ENCODE measurements at regions not wholly inside any gene's neighbourhood (a gene's known extent, or its start where the extent isn't known, plus 50 kb on each side); places are given as distances from the start of the nearest gene placed in this dataset.
"Not testable (repeated sequence)": the region's sequence is repeated elsewhere in the genome, so short reads cannot be mapped to it uniquely, and the experiment has no call there.

- no peak for DNase-seq
These were observed 157.3 kb upstream of the TMEM132C start for GRCh38 chr12:128109636-128110035.

- no peak for DNase-seq
These were observed 155.6 kb upstream of the TMEM132C start for GRCh38 chr12:128111333-128111732.

- DNase-seq, result no peak
These were observed 155.0 kb upstream of the TMEM132C start for GRCh38 chr12:128111951-128112350.

DNA sequence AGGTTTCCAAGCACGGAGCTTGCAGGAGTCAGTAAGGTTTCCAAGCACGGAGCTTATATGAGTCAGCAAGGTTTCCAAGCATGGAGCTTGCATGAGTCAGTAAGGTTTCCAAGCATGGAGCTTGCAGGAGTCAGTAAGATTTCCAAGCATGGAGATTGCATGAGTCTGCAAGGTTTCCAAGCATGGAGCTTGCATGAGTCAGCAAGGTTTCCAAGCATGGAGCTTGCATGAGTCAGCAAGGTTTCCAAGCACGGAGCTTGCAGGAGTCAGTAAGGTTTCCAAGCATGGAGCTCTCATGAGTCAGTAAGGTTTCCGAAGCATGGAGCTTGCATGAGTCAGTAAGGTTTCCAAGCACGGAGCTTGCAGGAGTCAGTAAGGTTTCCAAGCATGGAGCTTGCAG lies 153.7 kb upstream of the TMEM132C start:
- not testable (repeated sequence) for DNase-seq

GRCh38 chr12:128114485-128114884 lies 152.5 kb upstream of the TMEM132C start:
- DNase-seq, result no peak

DNA sequence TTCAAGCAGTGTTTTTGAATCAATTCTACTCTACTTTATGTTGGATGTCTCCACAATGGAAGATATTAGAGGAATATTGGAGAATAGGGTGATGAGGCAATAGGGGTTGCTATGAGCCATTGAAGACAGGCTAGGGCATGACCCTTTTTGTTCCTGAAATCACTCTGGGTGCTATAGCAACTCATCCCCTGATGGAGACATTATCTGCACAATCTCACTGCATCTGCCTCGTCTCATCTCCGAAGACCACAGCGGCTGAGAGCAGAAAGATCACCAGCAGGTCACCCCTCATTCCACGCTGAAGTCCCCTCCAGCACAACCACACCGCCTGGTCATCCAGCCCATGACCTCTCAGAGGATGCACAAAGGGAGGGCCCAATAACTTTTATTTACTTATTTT lies 150.4 kb upstream of the TMEM132C start:
- no peak for DNase-seq

- DNase-seq, result no peak
These were observed 146.9 kb upstream of the TMEM132C start for GRCh38 chr12:128120035-128120434.

GRCh38 chr12:128121424-128121823 lies 145.5 kb upstream of the TMEM132C start:
- no peak for DNase-seq

DNA sequence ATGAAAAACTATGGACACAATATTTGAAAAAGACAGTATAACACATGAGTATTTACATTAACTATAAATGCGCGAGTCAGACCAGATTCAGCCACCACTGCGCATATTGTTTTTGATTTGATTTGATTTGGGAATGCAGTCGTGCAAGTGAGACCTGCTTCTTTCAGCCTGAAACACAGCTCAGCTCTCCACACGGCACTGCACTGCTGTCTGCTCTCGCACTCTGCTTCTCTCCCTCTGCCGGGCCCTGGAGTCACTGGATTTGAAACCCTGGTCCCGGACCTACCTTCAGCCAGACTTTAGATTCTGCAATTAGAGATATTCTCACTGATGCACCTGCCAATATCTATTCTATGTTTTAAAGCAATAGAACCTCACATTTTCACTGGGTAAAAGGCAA lies 143.9 kb upstream of the TMEM132C start:
- no peak for DNase-seq

DNA sequence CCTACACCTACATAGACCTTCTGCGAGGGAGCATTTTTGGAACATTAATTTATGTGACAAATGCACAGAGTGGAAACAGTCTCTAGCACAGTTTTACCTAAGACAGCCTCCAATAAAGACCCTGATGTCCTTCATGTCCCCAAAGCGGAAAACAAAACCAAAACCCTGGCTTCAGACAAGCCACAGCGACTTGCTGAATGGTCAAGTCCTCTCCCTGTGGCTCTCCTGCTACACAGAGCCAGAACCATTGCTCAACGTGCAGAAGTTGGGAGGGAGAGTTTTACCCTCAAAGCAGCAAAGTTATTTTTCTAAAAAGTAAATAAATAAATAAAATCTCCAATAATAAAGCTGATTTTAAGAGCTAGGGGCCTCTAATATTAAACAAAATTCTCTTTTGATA lies 135.0 kb upstream of the TMEM132C start:
- DNase-seq, result no peak

DNA sequence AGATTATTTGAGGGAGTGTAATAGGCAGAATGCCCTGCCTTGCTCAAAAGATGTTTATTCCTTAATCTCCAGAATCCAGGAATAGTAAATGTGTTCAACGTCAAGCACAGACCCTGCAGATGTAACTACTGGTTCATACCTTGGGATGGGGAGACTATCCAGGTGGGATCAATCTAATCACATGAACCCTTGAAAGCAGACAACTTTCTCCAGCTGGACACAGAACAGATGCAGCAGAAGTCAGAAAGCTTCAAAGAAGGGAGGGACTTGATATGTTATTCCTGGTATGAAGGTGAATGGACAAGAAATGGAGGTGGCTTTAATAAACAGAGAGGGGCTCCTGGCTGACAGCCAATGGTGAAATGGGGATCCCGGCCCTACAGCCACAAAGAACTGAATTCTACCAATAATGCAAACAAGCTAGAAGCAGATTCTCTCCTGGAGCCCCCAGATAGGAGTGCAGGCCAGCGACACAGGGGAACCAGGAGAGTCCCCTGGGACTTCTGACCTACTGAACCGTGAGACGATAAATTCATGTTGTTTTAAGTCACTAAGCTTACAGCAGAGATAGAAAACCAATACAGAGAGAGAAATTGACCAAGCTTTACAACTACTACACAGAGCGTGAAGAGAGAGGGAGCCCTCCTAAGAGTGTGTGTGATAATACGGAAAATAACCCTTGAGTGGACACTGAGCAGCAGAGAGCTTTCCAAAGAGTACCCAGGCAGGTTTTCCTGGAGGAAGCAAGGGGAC lies 133.5 kb upstream of the TMEM132C start:
- DNase-seq, result no peak

GRCh38 chr12:128137140-128137539 lies 129.8 kb upstream of the TMEM132C start:
- DNase-seq, result no peak

- DNase-seq, result no peak
These were observed 128.8 kb upstream of the TMEM132C start for GRCh38 chr12:128138125-128138524.

DNA sequence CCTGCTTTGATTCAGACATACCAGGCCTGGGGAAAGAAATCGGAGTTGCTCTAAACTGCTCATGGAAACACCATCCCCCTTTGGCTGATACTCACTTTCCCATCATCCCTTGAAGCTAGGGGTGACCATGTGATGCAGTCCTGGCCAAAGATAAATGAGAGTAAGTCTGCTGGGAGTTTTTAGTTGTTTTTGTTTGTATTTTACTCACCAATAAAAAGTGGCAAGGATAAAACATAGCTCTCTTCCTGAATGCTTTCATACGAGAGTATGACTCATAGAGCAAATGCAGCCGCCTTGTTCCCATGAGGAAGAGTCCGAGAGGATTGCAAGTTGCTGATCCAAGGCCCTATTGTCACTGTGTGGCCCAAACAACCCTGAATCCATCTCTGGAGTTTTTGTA lies 126.4 kb upstream of the TMEM132C start:
- no peak for DNase-seq

DNA sequence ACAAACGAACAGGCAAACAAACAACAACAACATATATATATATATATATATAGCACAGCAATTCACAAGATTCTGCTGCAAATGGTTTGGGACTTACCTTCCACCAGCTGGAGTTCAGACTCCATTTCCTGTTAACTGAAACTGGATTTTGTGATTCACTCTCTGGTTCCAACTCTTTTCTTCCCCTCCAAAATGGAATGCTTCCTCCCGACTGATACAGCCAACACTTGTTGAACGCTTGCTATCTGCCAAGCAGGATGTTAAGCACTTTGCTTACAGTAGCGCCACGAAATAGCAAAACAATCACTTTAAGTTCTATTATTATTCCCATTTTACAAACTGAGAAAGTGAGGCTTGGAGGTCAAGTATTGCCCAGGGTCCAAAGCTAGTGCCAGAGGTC lies 116.0 kb upstream of the TMEM132C start:
- DNase-seq, result no peak

DNA sequence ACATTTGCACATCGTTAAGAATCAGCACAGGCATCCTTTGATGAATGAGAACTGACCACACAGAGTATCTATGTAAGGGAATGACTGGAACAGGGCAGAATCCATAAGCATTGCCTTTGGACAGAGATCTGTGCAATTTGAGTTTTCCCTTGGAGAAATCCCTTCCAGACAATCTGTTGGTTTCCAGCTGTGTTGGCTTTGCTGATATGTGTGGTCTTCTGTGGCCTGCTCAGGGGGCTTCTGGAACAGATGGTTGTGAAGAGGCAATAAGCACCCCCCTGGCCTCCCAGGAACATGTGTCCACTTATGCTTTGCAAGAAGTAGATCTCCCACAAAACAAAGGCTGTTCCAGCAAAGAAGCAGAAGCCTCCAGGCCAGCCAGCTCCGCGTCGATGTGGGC lies 111.4 kb upstream of the TMEM132C start:
- DNase-seq, result no peak

DNA sequence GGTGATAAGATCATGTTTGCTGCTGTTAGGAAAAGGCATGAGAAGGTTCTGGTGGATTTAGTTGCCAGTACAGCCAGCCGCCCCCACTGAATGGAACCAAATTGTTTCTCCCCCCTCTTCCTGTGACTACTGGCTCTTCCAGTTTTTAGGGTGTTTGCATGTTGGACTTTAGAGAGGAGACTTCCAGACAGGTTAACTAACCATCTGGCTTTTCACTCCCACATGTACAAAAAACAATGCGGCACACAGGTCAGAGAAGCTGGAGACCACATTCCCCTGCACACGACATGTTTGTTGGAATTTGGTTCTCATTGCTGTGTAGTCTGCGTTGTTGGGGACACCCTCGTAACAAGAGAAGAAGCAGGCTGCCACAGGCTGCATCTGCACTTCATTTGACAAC lies 103.9 kb upstream of the TMEM132C start:
- no peak for DNase-seq

- DNase-seq, result no peak
These were observed 102.4 kb upstream of the TMEM132C start for GRCh38 chr12:128164533-128164932.

GRCh38 chr12:128165387-128165786 lies 101.6 kb upstream of the TMEM132C start:
- no peak for DNase-seq

DNA sequence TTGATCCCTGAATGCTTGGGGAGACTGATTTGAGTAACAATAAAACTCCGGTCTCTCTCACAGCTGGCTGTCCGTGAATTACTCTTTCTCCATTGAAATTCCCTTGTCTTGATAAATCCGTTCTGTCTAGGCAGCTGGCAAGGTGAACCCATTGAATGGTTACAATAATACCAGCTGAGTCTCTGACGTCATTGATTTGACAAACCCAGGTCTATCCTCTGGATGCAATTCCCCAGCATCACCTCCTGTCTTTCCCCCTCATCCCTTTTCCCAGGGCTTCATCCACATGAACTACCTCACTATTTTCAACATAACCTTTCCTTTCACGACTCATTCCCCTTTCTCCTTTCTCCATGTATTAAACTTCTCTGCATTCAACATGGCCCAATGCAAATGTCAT lies 98.7 kb upstream of the TMEM132C start:
- DNase-seq, result no peak

- no peak for DNase-seq
These were observed 96.8 kb upstream of the TMEM132C start for GRCh38 chr12:128170181-128170580.

DNA sequence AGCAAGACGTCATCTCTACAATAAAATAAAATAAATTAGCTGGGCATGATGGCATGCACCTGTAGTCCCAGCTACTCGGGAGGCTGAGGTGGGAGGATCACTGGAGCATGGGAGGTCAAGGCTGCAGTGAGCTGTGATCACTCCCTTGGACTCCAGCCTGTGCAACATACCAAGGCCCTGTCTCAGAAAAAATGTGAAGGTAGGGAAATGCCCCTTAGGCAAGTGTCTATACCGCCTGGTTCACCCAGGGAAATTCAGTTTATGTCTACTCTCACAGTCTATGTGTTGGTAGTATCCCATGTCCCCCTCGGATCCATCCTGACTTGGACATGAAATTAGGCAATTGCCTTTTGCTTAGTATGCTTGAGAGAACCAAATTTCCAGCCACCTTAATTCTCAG lies 88.4 kb upstream of the TMEM132C start:
- no peak for DNase-seq

DNA sequence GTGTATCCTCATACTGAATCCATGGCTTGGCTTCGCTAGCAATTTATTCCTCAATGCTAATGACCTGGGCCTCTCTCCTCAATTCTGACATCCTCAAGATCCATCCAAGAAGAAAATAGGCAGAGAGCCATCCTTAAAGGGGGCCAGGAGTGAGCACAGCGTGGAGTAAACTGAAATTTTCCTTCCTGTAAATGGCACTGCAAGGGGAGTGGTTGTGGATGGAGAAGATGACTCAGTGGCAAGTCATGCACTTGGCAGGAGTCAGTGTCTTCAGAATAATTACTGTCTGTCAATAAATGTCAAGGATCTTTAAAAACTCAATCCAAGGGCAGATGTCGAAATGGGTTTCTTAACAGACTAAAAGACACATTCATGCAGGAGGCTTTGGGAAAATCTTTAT lies 88.0 kb upstream of the TMEM132C start:
- DNase-seq, result no peak

GRCh38 chr12:128180166-128180565 lies 86.8 kb upstream of the TMEM132C start:
- DNase-seq, result no peak

- no peak for DNase-seq
These were observed 76.9 kb upstream of the TMEM132C start for GRCh38 chr12:128190052-128190451.
